GM12865 (cell line): ENCODE measurements at regions not wholly inside any gene's neighbourhood (a gene's known extent, or its start where the extent isn't known, plus 50 kb on each side); places are given as distances from the start of the nearest gene placed in this dataset.

Source experiments
- DNase-seq: peaks from one replicate; pipeline ENCODE4 v3.0.0; 2010; ENCODE audit warnings: low read depth
- H3K4me3 ChIP-seq: 2 replicates; pipeline ENCODE4 v1.5.1; 2011; ENCODE audit warnings: mild to moderate bottlenecking, low read depth, low read length, control low read depth
- CTCF ChIP-seq: IDR thresholded peaks from 2 replicates; pipeline ENCODE4 v1.5.1; 2011; ENCODE audit warnings: low read length, control low read depth, low read depth, inconsistent platforms; ENCODE audit not compliant: insufficient read depth; ENCODE audit errors: missing control alignments

GRCh38 chr10:70939441-70940003 is 51.2 kb upstream of the PCBD1 start:
- DNase-seq = no peak
- TF ChIP-seq CTCF = no peak
- no peak overlapping the region for H3K4me3 ChIP-seq

GRCh38 chr10:70940834-70941568 is 52.6 kb upstream of the PCBD1 start:
- no peak for TF ChIP-seq CTCF
- no peak overlapping the region for H3K4me3 ChIP-seq
- no peak for DNase-seq

- no peak for TF ChIP-seq CTCF
- no peak overlapping the region for H3K4me3 ChIP-seq
- no peak for DNase-seq
Measured at GRCh38 chr10:70942125-70942524, 53.8 kb upstream of the PCBD1 start.

GRCh38 chr10:70942725-70943124 is 54.4 kb upstream of the PCBD1 start:
- DNase-seq = no peak
- no peak for TF ChIP-seq CTCF
- H3K4me3 ChIP-seq = no peak overlapping the region

- TF ChIP-seq CTCF = no peak
- no peak for DNase-seq
- no peak overlapping the region for H3K4me3 ChIP-seq
Measured at GRCh38 chr10:70943249-70943648, 54.9 kb upstream of the PCBD1 start.

GRCh38 chr10:70943841-70944466 is 55.6 kb upstream of the PCBD1 start:
- H3K4me3 ChIP-seq = no peak overlapping the region
- TF ChIP-seq CTCF = no peak
- no peak for DNase-seq
